GM13976 (cell line): ENCODE measurements at regions not wholly inside any gene's neighbourhood (a gene's known extent, or its start where the extent isn't known, plus 50 kb on each side); places are given as distances from the start of the nearest gene placed in this dataset.

ENCODE experiments used
- DNase-seq: peaks from one replicate; pipeline ENCODE4 v3.0.0; 2012; ENCODE audit warnings: low spot score
- CTCF ChIP-seq: IDR thresholded peaks from 2 replicates; pipeline ENCODE4 v1.5.1; 2012; ENCODE audit warnings: borderline replicate concordance, mild to moderate bottlenecking; ENCODE audit not compliant: insufficient read depth; ENCODE audit errors: extremely low read depth, missing control alignments, control extremely low read depth
- in situ Hi-C: fragments of 300-500 bp; cut with MboI; formaldehyde crosslinking; loops from one replicate; pipeline ENCODE4 v1.12.0; 2022; ENCODE audit warnings: low sequenced_read_pairs, mixed read lengths, inconsistent platforms; ENCODE audit not compliant: unreplicated experiment

- no peak for TF ChIP-seq CTCF
- no peak for DNase-seq
- in situ Hi-C loops, result loop anchor here (25.0 kb wide), 1 partner anchor 312 kb away; no protein-coding TSS in a partner anchor
Observed at GRCh38 chr10:131774681-131775085, 126.1 kb upstream of the PPP2R2D start.

GRCh38 chr10:131775433-131775832 is 125.4 kb upstream of the PPP2R2D start:
- no peak for DNase-seq
- in situ Hi-C loops, result loop anchor here (25.0 kb wide), 1 partner anchor 313 kb away; no protein-coding TSS in a partner anchor
- no peak for TF ChIP-seq CTCF

GRCh38 chr10:131775833-131776232 is 125.0 kb upstream of the PPP2R2D start:
- no peak for DNase-seq
- no peak for TF ChIP-seq CTCF
- in situ Hi-C loops, result loop anchor here (25.0 kb wide), 1 partner anchor 314 kb away; no protein-coding TSS in a partner anchor

DNA sequence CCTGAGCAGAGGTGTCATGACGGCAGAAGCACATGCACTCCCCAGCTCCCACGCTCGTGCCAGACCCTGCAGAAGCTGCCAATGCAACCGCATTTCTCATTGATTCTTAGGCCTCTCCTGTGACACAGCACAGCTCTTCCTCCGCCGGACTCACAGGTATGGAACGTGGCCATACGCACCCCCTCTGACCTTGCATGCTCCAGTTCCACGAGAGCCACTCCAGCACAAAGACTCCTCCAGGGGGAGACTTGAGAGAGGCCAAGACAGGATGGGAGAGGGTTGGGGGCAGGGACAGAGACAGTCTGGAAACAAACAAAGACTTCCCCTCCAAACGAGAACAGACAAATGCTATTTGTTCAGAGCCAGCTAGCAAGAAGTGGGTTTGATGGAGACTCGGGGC is 124.3 kb upstream of the PPP2R2D start:
- DNase-seq, result no peak
- no peak for TF ChIP-seq CTCF
- in situ Hi-C loops, result loop anchor here (25.0 kb wide), 1 partner anchor 314 kb away; no protein-coding TSS in a partner anchor

GRCh38 chr10:131777162-131777561 is 123.6 kb upstream of the PPP2R2D start:
- no peak for TF ChIP-seq CTCF
- no peak for DNase-seq
- in situ Hi-C loops, result loop anchor here (25.0 kb wide), 1 partner anchor 315 kb away; no protein-coding TSS in a partner anchor

- no peak for DNase-seq
- TF ChIP-seq CTCF, result no peak
- in situ Hi-C loops, result loop anchor here (25.0 kb wide), 1 partner anchor 316 kb away; no protein-coding TSS in a partner anchor
Observed at GRCh38 chr10:131777921-131778320, 122.9 kb upstream of the PPP2R2D start.
